Lower lobe of right lung (tissue), 2 donors: ENCODE measurements at regions not wholly inside any gene's neighbourhood (a gene's known extent, or its start where the extent isn't known, plus 50 kb on each side); places are given as distances from the start of the nearest gene placed in this dataset.

Experiments used
- ATAC-seq, 2 donors: fragments of 200-7000 bp; cut with Tn5 transposase; one replicate each; pipeline ENCODE4 v1.9.1; 2020 to 2022; ENCODE audit warnings: mild to moderate bottlenecking in 2 of 2, moderate library complexity in 2 of 2
- DNase-seq: peaks from one replicate; pipeline ENCODE4 v3.0.0-alpha.2; 2020
- H3K27ac ChIP-seq: fragments of 200-600 bp; one replicate; pipeline ENCODE4 v1.8.0; 2022
- H3K27me3 ChIP-seq: fragments of 200-600 bp; one replicate; pipeline ENCODE4 v1.8.0; 2022; ENCODE audit warnings: low read depth
- H3K36me3 ChIP-seq: fragments of 200-600 bp; one replicate; pipeline ENCODE4 v1.8.0; 2022; ENCODE audit warnings: mild to moderate bottlenecking
- H3K4me1 ChIP-seq: fragments of 200-600 bp; one replicate; pipeline ENCODE4 v1.8.0; 2022
- H3K4me3 ChIP-seq: fragments of 200-600 bp; one replicate; pipeline ENCODE4 v1.8.0; 2022; ENCODE audit warnings: mild to moderate bottlenecking
- H3K9me3 ChIP-seq: fragments of 200-600 bp; one replicate; pipeline ENCODE4 v1.8.0; 2022
- CTCF ChIP-seq: fragments of 200-600 bp; IDR thresholded peaks from one replicate; pipeline ENCODE4 v1.8.0; 2022; ENCODE audit warnings: antibody characterized with exemption, mild to moderate bottlenecking
- intact Hi-C: fragments of 100-400 bp; cut with DNase I; formaldehyde crosslinking; loops from one replicate; pipeline ENCODE4 v1.11.0; 2022
- donor health status: DM: no; HTN: yes; CAD: no; lungs with severe emphysema.

DNA sequence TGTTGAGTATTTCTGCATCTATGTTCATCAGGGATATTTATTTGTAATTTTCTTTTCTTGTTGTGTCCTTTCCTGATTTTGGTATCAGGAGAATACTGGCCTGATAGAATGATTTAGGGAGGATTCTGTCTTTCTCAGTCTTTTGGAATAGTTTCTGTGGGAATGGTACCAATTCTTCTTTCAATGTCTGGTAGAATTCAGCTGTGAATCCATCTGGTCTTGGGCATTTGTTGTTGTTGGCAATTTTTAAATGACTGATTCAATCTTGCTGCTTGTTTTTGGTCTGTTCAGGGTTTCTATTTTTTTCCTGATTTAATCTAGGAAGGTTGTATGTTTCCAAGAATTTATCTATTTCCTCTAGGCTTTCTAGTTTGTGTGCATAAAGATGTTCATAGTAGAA, 170.9 kb upstream of the PDE3A start:
- Histone ChIP-seq H3K36me3 (no peaks in the 10 kb centered on the region), H3K4me1 (no peaks in the 10 kb centered on the region), H3K27ac (no peak overlapping the region), H3K27me3 (no peaks in the 10 kb centered on the region), H3K9me3 (no peaks in the 10 kb centered on the region), H3K4me3 (no peak overlapping the region)
- intact Hi-C loops: no loop called here
- DNase-seq: no peak
- no peak for ATAC-seq
- no peak for TF ChIP-seq CTCF

GRCh38 chr12:20199780-20200179, 168.6 kb upstream of the PDE3A start:
- no peak for ATAC-seq
- no peak for TF ChIP-seq CTCF
- intact Hi-C loops: no loop called here

DNA sequence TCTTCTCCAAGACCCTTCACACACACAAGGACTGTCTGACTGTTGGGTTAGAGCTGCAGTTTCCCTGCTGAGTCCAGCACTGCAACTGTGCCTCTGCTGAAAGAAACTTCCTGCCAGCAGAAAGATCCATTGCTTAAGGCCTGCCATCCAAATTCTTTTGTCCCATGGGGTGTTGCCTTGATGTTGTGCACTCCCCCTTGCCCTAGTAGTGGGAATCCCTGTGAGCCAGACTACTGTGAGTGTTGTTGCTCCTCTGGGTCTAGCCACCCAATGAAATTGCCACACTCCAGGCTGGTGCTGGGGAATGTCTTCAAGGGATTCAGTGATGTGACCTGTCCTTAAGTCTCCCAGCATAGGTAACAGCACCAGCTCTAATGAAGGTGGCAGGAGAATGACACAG, 166.6 kb upstream of the PDE3A start:
- no peaks in the 10 kb centered on the region for H3K4me1 ChIP-seq
- ATAC-seq (no peak), DNase-seq (no peak)
- H3K27ac ChIP-seq: no peak overlapping the region
- intact Hi-C loops: no loop called here
- no peaks in the 10 kb centered on the region for H3K36me3 ChIP-seq
- no peak overlapping the region for H3K4me3 ChIP-seq
- no peaks in the 10 kb centered on the region for H3K9me3 ChIP-seq
- TF ChIP-seq CTCF: no peak
- H3K27me3 ChIP-seq: no peaks in the 10 kb centered on the region

More at GRCh38 chr12:20199780-20200179, 168.6 kb upstream of the PDE3A start:
- no peak for DNase-seq
- Histone ChIP-seq H3K9me3 (no peaks in the 10 kb centered on the region), H3K4me1 (no peaks in the 10 kb centered on the region), H3K27ac (no peak overlapping the region), H3K4me3 (no peak overlapping the region), H3K36me3 (no peaks in the 10 kb centered on the region), H3K27me3 (no peaks in the 10 kb centered on the region)

DNA sequence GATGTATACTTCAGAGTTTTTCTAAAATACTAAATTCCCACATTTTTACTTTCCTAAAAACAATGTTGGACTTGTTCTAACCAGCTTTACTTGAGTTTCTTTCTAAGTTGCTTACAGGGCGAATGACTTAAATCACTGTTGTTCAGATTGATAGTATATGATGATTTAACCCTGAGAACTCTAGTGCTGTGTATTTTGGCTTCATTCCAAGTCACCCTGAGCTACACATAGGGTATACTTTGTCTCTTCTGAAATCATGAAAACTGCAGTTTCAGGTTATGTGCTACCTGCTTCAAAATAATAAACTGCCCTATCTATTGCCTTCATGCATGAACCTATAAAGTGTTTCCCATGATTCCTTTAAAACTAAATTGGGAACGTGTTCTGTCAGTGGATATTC, 162.5 kb upstream of the PDE3A start:
- Histone ChIP-seq H3K4me3 (no peak overlapping the region), H3K27me3 (no peaks in the 10 kb centered on the region), H3K36me3 (no peaks in the 10 kb centered on the region), H3K9me3 (no peaks in the 10 kb centered on the region), H3K27ac (no peak overlapping the region), H3K4me1 (peaks cover 3% of the 10 kb centered on the region)
- DNase-seq (no peak), ATAC-seq (no peak)
- no peak for TF ChIP-seq CTCF
- intact Hi-C loops: no loop called here

DNA sequence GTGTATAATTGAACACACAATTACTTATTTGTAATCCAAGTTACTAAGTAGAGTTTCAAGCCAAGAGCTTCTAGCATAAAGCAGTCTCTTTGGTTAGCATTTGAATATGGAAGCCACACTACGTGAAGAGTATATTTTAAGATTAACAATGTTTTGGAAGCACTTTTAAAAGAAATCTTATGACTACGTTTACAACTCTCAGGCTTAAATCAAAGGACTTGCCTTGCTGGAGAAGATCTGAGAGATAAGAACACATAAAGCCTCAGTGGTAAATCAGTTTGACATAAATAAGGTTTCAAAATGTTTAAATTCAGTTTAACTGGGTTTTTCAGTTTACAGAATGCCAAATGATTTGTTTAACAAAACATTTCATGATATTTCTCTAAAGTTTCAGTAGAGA, 161.9 kb upstream of the PDE3A start:
- intact Hi-C loops: no loop called here
- no peak for TF ChIP-seq CTCF
- Histone ChIP-seq H3K27me3 (no peaks in the 10 kb centered on the region), H3K4me3 (no peak overlapping the region), H3K36me3 (no peaks in the 10 kb centered on the region), H3K4me1 (peaks cover 5% of the 10 kb centered on the region), H3K9me3 (no peaks in the 10 kb centered on the region), H3K27ac (no peak overlapping the region)
- ATAC-seq (no peak), DNase-seq (no peak)
